HS-27A (cell line): ENCODE measurements at regions not wholly inside any gene's neighbourhood (a gene's known extent, or its start where the extent isn't known, plus 50 kb on each side); places are given as distances from the start of the nearest gene placed in this dataset.

Experiments used
- DNase-seq: peaks from one replicate; pipeline ENCODE4 v3.0.0-alpha.2; 2012; ENCODE audit warnings: low read depth, missing footprints

DNA sequence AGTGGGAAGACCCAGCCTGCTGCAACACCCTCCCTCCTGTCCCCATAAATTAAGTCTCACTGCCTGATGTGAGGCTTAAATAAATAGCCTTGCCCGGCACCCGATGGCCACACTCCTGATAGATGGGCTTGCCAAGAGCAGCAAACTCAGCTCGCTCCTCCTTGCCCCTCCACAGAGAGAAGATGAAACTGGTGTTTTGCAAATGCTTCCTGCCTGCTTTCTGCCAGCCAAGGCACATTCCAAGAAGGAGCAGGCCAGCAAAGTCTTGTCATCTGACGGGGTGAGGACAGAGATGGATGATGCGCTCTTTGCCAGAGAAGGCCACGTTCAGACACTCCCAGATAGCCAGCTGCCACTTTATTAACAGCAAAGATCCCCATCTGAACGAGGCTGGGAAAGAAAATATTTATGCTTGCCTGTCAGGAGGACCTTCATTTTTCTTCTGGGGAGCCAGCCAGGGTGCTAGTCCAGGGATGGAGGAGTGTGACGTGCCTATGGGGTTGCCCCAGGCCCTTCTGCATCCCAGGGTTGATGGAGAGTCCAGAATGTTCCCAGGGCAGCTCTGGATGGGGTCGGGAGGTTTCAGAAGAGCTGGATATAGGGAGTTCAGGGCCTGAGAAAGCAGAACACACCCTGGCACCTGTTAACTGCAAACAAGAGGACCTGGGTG is 265.4 kb downstream of the FOXD2 start:
- DNase-seq = no peak

DNA sequence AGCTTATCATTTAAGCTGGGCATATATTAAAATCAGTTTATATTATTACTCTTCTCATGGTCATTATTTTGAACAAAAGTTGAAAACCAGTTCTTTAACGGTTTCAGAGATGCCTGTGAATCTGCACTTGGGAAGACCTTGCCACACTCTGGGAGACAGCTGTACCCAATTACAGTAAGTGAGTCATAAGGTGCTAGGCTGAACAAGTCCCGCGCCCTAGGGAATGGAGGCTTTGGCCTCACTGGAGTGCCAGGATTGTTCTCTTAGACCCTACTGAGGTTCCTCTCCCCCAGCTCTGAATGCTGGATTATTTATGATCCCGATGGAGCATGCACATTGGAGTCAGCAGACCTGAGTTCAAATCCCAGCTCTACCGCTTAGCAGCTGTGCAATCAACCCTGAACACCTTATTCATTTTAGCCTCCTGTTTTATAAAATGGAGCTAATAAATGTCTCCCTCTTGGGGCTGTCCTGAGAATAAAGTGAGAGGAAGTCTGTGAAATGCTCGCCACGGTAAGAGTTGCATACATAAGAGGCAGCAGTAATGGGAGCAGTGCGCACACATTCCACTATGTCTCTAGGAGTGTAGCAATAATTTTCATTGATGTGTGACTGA is 266.2 kb downstream of the FOXD2 start:
- no peak for DNase-seq

DNA sequence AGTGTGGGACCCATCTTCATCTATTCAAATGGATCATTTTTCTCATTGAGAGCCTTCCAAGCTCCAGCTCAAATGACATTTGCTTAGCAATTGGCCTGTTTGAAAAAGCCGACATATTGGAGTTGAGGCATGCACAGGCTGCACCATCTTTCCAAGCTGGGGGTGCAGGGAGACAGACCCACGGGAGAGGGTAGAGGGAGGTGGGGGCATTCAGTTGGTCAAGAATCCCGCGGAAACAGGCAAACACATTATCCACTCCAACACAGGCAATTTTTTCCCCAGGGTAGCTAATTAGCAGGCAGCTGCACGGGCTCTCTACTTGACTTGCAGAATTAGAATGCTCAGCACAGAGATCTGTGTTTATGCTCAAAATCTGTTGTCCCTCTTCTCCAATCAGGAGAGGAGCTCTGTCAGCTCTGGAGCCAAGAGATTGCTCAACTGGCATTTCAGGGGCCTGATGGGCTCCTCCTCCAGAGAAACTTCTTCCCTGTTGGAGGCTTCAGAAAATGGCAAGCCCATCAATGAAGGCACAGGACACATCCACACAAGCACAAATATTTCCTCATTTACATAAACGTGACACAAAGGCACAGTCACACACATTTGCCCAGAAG is 267.8 kb downstream of the FOXD2 start:
- no peak for DNase-seq

DNA sequence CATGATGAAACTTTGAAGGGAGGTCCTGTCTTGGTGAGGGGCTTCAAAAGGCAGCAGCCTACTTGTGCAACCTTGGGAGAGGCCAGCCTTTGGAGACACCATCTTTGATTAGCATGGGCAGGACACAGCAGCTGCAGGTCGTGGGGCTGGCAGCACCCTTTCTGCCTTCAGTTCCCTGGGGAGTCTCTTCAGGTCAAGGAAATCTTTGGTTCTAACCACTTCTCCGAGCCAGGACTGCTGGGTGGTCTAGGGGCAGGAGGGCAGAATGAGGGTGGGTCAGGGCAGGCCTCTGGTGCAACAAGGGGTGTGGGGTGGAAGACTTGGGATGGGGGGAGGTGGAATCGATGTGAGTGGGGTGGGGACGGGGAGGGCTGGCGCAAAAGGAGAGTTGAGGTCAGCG is 269.7 kb downstream of the FOXD2 start:
- no peak for DNase-seq

GRCh38 chr1:47708019-47708535 is 270.2 kb downstream of the FOXD2 start:
- DNase-seq = no peak

- DNase-seq = no peak
Observed at GRCh38 chr1:47708658-47709018, 270.8 kb downstream of the FOXD2 start.

GRCh38 chr1:47709019-47709871 is 271.4 kb downstream of the FOXD2 start:
- DNase-seq = no peak

DNA sequence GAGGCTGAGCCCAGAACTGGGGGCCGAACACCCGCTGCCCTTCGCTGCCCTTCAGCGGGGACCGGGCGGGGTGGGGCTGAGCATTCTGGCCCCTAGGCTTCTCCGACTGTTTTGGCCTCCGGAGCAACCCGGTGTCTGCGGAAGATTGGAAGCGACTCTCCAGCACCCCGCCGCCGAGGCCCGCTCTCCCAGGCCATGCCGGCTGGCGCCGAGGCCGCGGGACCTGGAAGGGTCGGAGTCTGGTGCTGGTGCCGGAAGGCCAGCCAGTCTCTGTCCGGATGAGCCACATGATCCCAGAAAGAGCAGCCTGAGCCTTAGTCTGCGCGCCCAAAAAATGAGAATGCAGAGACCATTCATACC is 272.0 kb downstream of the FOXD2 start:
- DNase-seq = no peak

GRCh38 chr1:47710329-47711071 is 272.7 kb downstream of the FOXD2 start:
- DNase-seq = no peak
